Medulla oblongata (tissue), 1 donor: ENCODE measurements at regions not wholly inside any gene's neighbourhood (a gene's known extent, or its start where the extent isn't known, plus 50 kb on each side); places are given as distances from the start of the nearest gene placed in this dataset.
"Not testable (repeated sequence)": the region's sequence is repeated elsewhere in the genome, so short reads cannot be mapped to it uniquely, and the experiment has no call there.

Source experiments
- DNase-seq: peaks from one replicate; pipeline ENCODE4 v3.0.0-alpha.2; 2015; ENCODE audit errors: extremely low spot score

- DNase-seq = no peak
Measured at GRCh38 chr7:87007038-87007437, 52.4 kb downstream of the ELAPOR2 start.

- no peak for DNase-seq
Measured at GRCh38 chr7:87004956-87005355, 54.5 kb downstream of the ELAPOR2 start.

GRCh38 chr7:87003872-87004798, 55.3 kb downstream of the ELAPOR2 start:
- peak; percentile 56 for DNase-seq

- DNase-seq = no peak
Measured at GRCh38 chr7:87001214-87001613, 58.2 kb downstream of the ELAPOR2 start.

GRCh38 chr7:87000344-87000743, 59.1 kb downstream of the ELAPOR2 start:
- peak; percentile 55 for DNase-seq

- DNase-seq = no peak
Measured at GRCh38 chr7:86999750-87000149, 59.7 kb downstream of the ELAPOR2 start.

GRCh38 chr7:86995814-86996213, 63.6 kb downstream of the ELAPOR2 start:
- DNase-seq = peak; percentile 63

GRCh38 chr7:86995052-86995725, 64.3 kb downstream of the ELAPOR2 start:
- no peak for DNase-seq

- DNase-seq = no peak
Measured at GRCh38 chr7:86991771-86992191, 67.7 kb downstream of the ELAPOR2 start.

GRCh38 chr7:86991093-86991769, 68.2 kb downstream of the ELAPOR2 start:
- no peak for DNase-seq

- DNase-seq = no peak
Measured at GRCh38 chr7:86989407-86989806, 70.0 kb downstream of the ELAPOR2 start.

GRCh38 chr7:86987834-86988233, 71.6 kb downstream of the ELAPOR2 start:
- not testable (repeated sequence) for DNase-seq

GRCh38 chr7:86987358-86987757, 72.1 kb downstream of the ELAPOR2 start:
- not testable (repeated sequence) for DNase-seq

- not testable (repeated sequence) for DNase-seq
Measured at GRCh38 chr7:86985342-86985741, 74.1 kb downstream of the ELAPOR2 start.

GRCh38 chr7:86983654-86984053, 75.8 kb downstream of the ELAPOR2 start:
- DNase-seq = not testable (repeated sequence)

GRCh38 chr7:86981937-86982336, 77.5 kb downstream of the ELAPOR2 start:
- DNase-seq = not testable (repeated sequence)

GRCh38 chr7:86981127-86981526, 78.3 kb downstream of the ELAPOR2 start:
- DNase-seq = no peak

- DNase-seq = no peak
Measured at GRCh38 chr7:86980223-86980622, 79.2 kb downstream of the ELAPOR2 start.

- no peak for DNase-seq
Measured at GRCh38 chr7:86978808-86979506, 80.5 kb downstream of the ELAPOR2 start.

- no peak for DNase-seq
Measured at GRCh38 chr7:86976958-86977357, 82.5 kb downstream of the ELAPOR2 start.

- DNase-seq = no peak
Measured at GRCh38 chr7:86975914-86976313, 83.5 kb downstream of the ELAPOR2 start.

GRCh38 chr7:86975449-86975848, 84.0 kb downstream of the ELAPOR2 start:
- DNase-seq = no peak
